HFF-Myc (cell line): ENCODE measurements at regions not wholly inside any gene's neighbourhood (a gene's known extent, or its start where the extent isn't known, plus 50 kb on each side); places are given as distances from the start of the nearest gene placed in this dataset.

Experiments
- DNase-seq: peaks from one replicate; pipeline ENCODE4 v3.0.0-alpha.2; 2011; ENCODE audit warnings: low read depth; ENCODE audit errors: extremely low read depth
- H3K4me3 ChIP-seq: replicated peaks from 2 replicates; pipeline ENCODE4 v1.5.1; 2011; ENCODE audit warnings: low read depth, mild to moderate bottlenecking, control low read depth, low read length
- CTCF ChIP-seq: IDR thresholded peaks from 2 replicates; pipeline ENCODE4 v1.5.1; 2012; ENCODE audit warnings: mild to moderate bottlenecking, low read depth, low read length, control low read depth; ENCODE audit errors: missing control alignments

GRCh38 chr9:78791779-78792178 is 494.9 kb downstream of the PSAT1 start:
- TF ChIP-seq CTCF: no peak
- no peak for DNase-seq

DNA sequence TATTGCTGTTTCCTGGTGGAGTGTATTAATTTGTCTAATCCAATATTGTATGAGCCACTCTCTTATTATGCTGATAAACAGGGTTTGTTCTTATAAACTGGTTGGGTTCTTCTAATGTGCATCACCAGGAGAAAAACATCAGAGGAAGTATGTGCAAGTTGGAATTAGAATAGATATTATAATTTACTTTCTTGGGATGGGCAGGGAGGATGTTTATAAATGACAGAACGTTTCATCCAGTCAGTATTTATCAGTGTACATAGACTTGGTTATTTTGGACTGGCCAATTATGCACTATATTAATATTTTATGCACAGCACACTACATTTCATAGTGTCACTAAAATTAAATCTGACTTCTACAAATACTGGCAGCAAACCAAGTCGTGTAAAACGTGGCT is 495.8 kb downstream of the PSAT1 start:
- no peak for DNase-seq
- H3K4me3 ChIP-seq: no peak overlapping the region
- TF ChIP-seq CTCF: no peak

More at GRCh38 chr9:78791779-78792178, 494.9 kb downstream of the PSAT1 start:
- no peak overlapping the region for H3K4me3 ChIP-seq

GRCh38 chr9:78805771-78806170 is 508.8 kb downstream of the PSAT1 start:
- TF ChIP-seq CTCF: no peak
- DNase-seq: no peak
- H3K4me3 ChIP-seq: no peak overlapping the region

DNA sequence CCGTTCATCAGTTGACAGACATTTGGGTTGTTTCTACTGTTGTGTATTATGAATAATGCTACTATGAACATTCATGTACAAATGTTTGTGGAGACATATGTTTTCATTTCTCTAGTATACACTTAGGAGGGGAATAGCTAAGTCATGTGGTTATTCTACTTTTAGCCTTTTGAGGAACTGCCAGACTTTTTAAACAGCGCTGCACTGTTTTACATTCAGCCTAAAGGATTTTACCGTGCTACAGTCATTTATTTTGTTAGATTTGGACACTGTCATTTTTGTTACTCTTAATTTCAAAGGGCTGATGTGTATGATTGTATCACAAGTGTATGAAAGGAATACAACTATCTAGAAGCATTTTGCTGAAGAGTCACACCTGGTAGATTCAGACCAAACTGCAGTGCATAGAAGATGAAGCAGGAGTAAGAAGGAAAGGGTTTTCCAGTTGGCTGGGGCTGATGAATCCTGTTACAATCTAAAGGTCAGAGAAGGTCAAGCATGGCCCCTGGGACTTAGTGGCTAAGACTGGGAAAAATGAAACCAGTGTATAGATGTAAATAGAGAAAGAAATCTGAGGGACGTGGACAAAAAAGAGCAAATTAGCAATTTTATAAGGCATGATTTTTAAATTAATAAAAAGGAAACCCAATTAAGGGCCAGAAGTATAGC is 509.7 kb downstream of the PSAT1 start:
- H3K4me3 ChIP-seq: no peak overlapping the region
- no peak for DNase-seq
- no peak for TF ChIP-seq CTCF

DNA sequence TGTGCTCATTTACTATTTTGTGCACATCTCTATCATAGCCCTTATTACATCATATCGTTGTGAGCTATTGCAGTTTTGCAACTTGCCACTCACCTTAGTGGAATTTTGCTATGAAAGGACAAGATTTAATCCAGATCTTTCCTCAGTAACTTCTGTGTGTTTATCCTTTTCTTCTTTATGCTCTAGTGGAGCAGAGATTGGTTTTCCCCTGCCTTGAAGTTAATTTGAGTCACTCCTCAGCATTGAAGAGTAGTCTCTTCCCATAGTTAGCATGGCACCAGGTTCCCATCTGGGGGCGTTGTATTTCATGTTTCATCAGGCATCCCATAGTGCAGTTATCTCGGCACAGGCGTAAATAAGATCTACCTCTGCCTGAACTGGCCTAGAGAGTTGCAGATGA is 510.4 kb downstream of the PSAT1 start:
- no peak overlapping the region for H3K4me3 ChIP-seq
- no peak for TF ChIP-seq CTCF
- no peak for DNase-seq

GRCh38 chr9:78808048-78808447 is 511.1 kb downstream of the PSAT1 start:
- TF ChIP-seq CTCF: no peak
- no peak overlapping the region for H3K4me3 ChIP-seq
- DNase-seq: no peak
